Activated naive CD4-positive, alpha-beta T cell treated with anti-CD3 and anti-CD28 coated beads, Interleukin-2, amount 50 U/mL, for 16 hours (primary cell): ENCODE measurements at regions not wholly inside any gene's neighbourhood (a gene's known extent, or its start where the extent isn't known, plus 50 kb on each side); places are given as distances from the start of the nearest gene placed in this dataset.
"Not testable (repeated sequence)": the region's sequence is repeated elsewhere in the genome, so short reads cannot be mapped to it uniquely, and the experiment has no call there.

ENCODE experiments used
- DNase-seq: peaks from one replicate; pipeline ENCODE4 v3.0.0-alpha.2; 2020

DNA sequence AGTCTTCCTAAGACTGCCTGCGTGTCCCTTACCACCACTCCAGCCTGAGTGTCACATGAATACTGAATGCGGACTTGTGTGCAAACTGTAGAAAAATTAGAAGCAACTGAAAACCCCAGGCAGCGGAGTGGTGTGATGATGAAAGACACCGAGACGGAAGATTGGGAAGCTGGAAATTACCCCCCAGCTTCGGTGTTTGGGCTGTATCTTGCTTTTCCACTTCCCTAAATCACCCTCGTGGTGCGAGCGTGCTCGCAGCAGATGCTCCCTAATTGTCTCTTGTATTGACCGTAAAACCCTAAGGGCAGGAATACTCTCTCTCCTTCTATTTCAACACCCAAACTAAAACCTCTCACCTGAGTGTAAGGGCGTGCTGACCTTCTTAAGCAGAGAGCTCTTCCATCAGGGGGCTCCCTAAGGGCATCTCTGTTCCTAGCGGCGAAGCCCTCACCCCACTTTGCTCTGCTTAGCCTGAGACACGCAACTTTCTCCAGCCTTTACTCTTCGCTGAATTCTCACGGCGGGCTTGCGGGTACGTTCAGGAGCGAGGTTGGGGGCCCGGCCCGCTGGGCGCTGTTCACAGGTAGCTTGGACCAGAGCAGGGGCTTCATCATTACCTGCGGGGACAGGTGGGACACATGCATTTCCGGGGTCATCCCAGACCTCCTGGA, 62.4 kb downstream of the CRYBB2 start:
- DNase-seq = no peak

DNA sequence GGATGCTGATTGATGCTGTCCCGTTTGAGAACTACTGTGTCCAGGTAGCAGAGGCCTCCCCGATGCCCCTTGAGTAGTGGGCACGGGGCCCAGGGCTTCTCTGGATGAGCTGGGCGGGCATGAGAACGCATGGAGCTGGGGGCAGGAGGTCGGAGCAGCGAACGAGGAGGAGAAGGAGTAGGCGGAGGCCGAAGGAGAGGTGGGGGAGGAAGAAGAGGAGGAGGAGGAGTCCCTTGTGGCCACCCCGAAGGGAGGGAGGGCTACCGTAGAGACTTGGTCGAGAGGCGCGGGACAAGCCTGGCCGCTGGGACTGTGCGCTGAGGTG, 62.9 kb downstream of the CRYBB2 start:
- no peak for DNase-seq

DNA sequence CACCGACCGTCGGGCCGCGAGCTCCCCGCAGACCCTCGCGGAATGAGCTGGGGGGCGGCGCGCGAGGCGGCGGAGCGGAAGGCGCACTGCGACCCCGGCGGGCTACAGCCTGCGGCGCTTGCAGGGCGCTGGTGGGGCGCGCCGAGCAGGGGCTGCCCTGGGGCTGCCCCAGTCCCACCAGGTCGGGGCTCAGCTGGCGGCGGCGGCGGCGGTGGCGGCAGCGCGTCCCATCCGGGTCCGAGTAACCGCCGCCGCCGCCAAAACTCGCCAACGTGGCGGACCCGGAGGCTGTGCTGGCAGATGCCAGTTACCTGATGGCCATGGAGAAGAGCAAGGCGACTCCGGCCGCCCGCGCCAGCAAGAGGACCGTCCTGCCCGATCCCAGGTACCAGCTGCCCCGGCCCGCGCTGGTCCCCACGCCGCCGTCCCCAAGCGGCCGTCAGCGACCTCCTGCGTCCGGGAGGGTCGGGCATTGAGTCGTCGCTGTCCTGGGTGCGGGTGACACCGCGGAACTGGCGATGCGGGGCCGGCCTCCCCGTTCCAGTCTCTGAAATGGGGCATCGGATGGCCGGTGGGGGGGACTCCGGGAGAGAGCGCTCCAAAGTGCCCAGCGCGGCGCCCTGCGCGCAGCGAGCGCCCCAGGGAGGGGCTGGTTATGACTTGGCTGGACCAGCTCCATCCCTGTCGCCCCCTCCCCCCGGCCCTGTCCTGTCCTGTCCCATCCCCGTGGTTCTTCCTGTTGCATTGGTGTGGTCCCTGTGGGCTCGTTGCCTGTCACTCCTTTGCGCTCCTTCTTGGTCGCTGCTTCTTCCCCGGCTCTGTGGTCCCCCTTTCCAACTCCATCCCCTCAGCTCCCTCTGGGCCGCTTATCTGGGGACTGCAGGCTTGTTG, 63.5 kb downstream of the CRYBB2 start:
- DNase-seq = no peak

DNA sequence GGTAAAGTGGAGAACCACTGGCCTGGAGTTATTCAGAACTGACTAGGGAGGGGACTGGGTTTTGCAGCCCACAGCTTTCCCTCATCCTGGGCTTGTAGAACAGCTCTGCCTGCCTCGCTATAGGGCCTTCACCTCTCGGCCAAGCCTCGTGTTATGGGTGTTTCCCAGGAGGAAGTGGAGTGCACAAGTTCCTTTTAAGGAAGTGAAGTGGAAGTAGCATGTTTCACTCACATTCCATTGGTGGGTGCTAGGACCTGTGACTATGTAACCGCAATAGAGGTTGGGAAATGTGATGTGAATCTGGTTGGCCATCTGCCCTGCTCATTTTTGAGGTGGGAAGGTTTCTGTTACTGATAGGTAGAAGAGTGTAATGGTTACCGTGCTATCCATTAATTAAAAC, 69.0 kb downstream of the CRYBB2 start:
- not testable (repeated sequence) for DNase-seq

DNA sequence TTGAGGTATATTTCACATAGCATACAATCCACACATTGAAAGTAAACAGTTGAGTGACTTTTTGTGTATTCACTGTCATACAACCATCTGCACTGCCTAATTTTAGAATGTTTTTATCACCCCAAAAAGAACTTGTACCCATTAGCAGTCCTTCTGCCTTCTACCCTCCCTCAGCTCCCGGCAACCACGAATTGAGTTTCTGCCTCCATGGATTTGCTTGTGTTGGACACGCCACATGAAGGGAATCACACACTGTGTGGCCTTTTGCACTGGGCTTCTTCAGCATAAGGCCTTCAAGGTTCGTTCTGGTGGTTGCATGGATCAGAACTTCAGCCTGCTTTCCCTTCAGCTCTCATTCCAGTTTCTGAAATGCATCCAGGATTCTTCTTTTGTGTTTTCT, 82.5 kb downstream of the CRYBB2 start:
- DNase-seq = not testable (repeated sequence)

DNA sequence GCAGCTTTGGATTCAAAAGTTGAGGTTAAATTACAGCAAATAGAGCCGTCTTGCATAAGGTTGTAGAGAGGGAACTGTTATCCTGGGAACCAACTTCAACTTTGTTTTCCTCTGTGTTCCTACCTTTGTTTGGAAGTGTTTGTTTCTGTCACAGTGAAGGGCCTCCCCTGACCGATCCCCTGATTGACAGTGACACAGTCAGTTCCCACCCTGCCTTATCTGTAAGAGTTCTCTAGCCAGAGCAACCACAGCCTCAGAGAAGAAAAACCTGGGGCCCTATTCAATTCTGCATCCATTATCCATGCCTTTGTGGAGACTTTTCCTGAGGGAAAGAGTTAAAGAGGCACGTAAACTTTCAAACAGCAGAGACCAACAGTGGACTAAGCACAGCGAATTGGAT, 90.1 kb downstream of the CRYBB2 start:
- not testable (repeated sequence) for DNase-seq

DNA sequence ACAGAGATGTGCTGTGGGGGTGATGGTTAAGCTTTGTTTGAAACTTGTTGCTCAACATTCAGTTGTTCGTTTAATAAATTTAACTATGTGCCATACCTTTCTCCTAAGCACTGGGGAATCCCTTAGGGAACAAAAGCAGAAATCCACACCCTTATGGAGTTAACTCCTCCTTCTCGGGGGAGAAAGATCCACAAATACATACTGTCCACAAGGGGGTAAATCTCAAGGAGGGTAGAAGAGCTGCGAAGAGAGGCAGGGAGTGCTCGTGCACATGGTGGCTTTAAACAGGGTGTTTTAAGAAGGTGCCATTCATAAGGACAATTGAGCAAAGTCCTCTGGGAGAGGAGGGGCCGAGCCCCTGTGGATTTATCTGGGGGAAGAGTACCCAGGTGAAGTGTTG, 92.5 kb downstream of the CRYBB2 start:
- DNase-seq = not testable (repeated sequence)

DNA sequence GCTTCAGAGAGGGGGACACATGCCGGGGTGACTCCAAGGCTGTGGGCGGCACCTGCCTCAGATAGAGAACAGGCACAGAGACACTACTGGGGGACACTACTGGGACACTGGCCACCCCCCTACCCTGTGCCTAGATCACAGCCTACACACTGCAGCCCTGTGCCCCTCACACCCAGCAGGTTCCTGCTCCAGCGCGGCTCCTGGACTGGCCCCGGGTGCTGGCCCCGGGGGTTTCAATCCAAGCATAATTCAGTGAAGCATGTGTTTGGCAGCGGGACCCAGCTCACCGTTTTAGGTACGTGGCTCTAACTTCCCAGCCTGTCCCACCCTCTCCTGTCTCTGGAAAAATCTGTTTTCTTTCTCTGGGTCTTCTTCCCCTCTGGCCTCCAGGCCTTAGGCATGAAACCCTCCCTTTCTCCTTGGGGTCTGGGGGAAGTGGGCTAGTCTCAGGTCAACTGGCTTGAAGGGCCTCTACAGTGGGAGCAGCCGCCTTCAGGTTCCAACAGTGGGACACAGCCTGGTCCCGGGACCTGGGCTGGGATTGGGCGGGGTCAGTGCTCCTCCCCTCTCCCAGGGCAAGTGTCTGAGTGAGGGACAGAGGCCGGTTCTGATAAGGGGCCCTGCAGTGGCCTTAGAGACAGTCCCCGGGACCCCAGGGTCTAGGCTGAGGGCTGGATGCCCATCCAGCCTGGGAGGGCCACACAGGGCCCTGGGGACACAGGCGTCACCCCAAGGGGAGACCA, 98.8 kb downstream of the CRYBB2 start:
- no peak for DNase-seq

DNA sequence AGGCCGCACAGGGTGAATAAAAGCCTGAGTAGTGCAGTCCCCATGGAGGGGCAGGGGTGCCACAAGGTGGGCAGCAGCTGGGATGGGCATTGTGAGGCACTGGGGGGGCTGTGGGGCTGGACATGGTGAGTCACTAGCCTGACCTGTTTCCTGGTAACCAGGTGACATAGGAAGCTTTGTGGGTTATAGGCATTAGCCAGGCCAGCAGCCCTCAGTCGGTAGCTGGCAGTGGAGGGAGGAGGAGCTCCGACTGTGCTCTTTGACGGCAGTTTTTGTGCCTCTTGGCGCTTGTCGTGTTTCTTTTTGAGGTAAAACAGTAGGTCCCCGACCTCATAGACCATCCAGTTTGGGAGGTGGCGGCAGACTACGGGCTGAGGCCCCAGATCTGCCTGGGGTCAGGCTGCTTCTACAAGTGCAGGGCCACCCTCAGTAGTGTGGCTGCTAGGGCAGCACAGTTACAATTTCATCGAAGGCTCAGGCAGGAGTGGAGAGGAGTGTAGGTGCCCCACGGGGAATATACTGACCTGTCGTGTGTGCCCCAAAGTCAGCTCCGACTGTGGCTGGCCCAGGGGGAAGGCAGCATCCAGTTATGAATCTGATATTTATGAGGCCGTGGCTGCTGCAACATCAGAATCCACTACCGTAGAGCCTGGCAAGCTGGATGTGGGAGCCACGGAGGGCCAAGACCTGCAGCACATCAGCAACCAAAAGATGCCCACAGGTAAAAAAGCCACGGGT, 107.7 kb downstream of the CRYBB2 start:
- DNase-seq = no peak

DNA sequence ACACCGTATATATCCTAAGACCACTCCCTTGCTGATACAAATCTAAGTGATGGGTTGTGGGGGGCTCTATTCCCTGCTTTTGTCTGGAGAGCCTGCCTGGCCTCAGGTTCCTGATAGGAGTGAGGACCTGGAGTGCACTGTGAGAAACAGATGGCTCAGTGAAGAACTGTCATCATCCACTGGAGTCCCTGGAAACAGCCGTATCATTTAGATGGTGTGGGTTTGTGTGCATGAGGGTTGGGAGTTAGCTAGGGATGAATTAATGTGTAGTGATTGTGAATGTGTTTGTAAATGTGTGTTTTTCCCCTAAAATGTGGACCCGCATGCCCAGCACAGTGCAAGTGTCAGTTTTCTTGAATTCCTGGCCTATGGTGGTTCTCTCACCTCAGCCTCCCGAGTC, 111.6 kb downstream of the CRYBB2 start:
- DNase-seq = no peak

DNA sequence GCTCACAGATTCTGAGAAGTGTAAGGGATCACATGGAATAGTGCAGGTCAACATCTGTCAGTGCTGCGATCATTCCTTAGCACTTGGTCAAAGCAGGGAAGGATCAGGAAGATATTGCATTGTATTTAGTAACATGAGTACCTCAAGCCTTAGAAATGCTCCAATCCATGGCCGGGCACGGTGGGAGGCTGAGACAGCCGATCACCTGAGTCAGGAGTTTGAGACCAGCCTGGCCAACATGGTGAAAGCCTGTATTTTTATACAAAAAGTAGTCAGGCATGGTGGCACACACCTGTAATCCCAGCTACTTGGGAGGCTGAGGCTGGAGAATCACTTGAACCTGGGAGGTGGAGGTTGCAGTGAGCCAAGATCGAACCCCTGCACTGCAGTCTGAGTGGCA, 112.5 kb downstream of the CRYBB2 start:
- DNase-seq = not testable (repeated sequence)

DNA sequence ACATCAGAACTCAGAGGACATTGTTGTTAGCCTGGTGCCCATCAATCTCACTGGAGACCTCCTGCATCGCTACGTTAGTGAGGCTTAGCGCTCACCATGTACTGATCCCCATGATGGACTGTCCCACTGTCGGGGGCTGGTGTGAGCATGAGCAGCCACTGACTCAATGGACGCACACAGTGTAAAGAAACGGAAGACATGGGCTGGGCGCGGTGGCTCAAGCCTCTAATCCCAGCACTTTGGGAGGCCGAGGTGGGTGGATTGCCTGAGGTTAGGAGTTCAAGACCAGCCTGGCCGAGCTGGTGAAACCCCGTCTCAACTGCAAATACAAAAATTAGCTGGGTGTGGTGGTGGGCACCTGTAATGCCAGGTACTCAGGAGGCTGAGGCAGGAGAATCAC, 112.9 kb downstream of the CRYBB2 start:
- no peak for DNase-seq

DNA sequence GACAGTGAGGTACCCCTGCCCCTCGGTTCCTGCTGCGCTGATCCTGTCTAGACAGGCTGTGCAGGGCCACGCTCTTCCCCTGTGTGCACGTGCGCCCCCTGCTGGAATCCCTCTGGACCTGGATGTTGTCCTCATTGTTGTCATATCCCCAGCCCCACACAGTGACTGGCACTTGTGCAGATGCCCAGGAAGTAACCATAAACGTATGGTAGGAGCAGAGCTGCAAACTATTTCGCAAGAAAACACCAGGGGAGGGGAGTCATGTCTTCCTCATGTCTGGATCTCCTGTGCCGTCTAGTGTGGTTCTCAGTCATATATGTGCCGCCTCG, 114.7 kb downstream of the CRYBB2 start:
- DNase-seq = peak; percentile 32

DNA sequence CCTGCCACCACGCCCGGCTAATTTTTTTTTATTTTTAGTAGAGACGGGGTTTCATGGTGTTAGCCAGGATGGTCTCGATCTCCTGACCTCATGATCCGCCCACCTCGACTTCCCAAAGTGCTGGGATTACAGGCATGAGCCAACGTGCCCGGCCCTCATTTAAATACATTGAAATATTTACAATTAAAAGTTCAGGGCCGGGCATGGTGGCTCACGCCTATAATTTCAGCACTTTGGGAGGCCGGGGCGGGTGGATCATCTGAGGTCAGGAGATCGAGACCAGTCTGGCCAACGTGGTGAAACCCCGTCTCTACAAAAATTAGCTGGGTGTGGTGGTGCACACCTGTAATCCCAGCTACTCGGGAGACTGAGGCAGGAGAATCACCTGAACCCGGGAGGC, 115.2 kb downstream of the CRYBB2 start:
- not testable (repeated sequence) for DNase-seq

DNA sequence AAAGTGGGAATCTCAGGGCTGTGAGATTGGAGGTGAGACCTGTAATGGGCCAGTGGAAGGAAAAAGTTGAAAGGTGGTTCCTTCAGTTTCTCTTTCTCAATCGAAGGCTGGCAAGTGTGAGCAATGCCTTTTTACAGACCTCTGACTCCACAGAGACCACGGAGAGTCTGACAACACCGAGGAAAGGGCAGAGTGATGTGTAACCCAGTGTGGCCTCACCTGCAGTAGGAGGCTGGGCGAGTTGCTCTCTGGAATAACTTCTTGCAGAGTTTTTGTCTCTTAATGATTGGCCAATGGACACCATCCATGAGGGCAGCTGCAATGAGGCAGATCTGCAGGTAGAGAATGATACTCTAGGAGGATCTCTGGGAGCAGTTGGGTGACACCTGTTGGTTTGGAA, 115.8 kb downstream of the CRYBB2 start:
- not testable (repeated sequence) for DNase-seq

DNA sequence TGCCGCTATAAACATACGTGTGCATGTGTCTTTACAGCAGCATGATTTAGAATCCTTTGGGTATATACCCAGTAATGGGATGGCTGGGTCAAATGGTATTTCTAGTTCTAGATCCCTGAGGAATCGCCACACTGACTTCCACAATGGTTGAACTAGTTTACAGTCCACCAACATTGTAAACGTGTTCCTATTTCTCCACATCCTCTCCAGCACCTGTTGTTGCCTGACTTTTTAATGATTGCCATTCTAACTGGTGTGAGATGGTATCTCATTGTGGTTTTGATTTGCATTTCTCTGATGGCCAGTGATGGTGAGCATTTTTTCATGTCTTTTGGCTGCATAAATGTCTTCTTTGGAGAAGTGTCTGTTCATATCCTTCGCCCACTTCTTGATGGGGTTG, 121.1 kb downstream of the CRYBB2 start:
- not testable (repeated sequence) for DNase-seq

DNA sequence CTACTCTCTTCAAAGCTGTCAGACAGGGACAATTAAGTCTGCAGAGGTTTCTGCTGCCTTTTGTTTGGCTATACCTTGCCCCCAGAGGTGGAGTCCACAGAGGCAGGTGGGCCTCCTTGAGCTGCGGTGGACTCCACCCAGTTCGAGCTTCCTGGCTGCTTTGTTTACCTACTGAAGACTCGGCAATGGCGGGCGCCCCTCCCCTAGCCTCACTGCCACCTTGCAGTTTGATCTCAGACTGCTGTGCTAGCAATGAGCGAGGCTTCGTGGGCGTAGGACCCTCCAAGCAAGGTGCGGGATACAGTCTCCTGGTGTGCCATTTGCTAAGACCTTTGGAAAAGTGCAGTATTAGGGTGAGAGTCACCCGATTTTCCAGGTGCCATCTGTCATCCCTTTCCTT, 124.9 kb downstream of the CRYBB2 start:
- DNase-seq = not testable (repeated sequence)

DNA sequence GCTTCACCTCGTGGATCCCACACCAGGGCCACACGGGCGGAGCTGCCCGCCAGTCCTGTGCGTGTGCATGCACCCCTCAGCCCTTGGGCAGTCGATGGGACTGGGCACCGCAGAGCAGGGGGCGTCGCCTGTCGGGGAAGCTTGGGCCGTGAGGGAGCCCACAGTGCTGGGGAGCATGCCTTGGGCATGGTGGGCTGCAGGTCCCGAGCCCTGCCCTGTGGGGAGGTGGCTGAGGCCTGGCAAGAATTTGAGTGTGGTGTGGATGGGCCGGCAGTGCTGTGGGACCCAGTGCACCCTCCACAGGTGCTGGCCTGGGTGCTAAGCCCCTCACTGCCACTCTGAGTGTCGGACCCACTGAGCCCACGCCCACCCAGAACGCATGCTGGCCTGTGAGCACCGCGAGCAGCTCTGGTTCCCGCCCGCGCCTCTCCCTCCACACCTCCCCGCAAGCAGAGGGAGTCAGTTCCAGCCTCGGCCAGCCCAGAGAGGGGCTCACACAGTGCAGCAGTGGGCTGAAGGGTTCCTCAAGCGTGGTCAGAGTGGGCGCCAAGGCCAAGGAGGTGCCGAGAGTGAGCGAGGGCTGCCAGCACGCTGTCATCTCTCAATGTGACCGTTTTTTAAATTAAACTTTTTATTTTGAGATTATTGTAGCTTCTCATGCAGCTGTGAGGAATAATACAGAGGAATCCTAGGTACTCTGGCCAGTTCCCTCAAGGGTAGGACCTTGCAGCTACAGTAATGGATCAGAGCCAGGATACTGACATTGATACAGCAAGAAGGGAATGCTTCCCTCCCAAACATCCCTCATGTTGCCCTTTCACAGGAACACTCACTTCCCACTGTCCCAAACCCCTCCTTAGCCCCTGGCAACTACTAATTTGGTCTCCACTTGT, 127.7 kb downstream of the CRYBB2 start:
- no peak for DNase-seq

DNA sequence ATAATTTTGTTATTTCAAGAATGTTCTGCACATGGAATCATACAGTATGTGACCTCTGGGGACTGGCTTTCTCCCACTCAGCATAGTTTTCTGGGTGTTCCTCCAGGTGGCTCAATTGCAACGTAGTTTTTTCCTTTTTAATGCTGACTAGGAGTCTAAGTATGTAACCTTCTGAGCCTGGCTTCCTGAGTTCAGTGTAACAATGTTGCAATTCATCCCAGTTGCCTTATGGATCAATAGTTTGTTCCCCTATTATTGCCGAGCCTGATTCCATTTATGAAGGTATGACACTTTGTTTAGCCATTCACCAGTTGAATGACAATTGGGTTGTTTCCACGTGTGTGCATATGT, 128.3 kb downstream of the CRYBB2 start:
- no peak for DNase-seq

DNA sequence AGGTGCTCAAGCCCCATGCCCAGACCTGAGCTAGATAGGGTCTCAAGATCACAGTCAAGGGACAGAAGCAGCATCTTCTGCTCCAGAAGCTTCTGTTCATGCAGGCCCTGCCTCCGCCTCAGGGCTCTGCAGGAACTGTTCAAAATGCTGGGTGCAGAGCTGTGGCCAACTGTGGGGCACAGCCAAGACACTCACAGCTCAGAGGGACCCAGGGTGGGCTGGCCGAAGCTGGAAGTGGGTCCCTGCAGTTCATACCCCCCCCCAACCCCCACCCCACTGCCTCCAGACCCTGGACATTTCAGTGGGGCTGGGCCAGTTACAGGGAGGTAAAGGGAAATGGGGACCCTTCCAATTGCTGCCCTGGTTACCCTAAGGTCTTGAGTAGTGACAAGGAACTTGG, 129.0 kb downstream of the CRYBB2 start:
- DNase-seq = no peak

DNA sequence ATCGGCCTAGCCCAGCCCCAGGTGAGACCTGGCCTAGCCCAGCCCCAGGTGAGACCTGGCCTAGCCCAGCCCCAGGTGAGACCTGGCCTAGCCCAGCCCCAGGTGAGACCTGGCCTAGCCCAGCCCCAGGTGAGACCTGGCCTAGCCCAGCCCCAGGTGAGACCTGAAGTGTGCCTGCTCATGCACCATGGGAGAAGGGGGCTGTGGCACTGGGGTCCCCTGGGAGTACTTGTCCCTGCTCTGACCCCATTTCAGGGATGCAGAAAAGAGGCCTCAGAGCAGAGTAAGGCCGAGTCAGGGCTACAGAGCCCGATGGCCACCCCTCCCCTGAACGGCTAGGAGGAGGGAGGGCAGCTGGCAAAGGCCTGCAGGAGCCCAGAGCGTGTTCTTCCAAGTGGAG, 129.6 kb downstream of the CRYBB2 start:
- not testable (repeated sequence) for DNase-seq

DNA sequence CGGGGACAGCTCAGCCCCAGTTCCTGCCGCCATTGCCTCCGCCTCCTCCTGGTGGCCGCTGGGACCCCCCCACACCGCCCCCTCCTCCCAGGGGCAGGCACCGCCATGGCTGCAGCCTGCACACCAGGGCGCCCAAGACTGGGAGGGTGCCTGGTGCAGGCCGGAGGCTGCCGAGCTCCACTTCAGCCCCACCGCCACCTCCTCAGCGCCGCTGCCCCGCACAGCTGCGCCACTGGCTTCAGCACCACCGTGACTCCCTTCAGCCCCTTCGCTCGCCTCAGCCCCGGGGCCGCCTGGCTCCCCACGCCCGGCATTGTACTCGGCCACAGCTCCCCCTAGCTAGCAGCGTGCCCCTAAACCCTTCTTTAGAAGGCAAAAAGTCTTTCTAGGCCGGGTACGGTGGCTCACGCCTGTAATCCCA, 131.1 kb downstream of the CRYBB2 start:
- no peak for DNase-seq
